ENCODE measurements at regions not wholly inside any gene's neighbourhood (a gene's known extent, or its start where the extent isn't known, plus 50 kb on each side); places are given as distances from the start of the nearest gene placed in this dataset.

DNA sequence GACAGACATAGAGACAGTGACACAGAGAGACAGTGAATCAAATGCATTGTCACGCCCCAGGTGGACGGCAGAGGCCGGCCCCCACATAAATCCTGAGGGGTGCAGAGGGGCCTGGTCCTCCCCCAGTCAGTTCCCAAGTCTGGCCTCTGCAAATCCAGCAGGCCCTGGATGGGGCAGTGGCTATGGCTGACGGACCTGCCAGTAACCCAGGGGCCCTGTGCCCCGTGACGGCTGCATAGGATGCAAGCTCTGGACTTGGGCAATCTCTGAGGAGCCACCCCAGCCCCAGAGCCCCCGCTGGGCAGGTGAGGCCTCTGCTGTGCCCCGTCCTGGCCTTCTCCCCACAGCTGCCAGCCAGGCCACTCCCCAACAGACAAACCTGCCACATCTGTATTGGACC lies 204.5 kb downstream of the BRD1 start:
- no peak for DNase-seq (ENCODE audit: low read depth in 3 of 3)

- no peak for DNase-seq (ENCODE audit: low read depth in 3 of 3)
Measured at GRCh38 chr22:49622241-49623105, 205.2 kb downstream of the BRD1 start.

GRCh38 chr22:49621601-49622210 lies 206.0 kb downstream of the BRD1 start:
- DNase-seq (ENCODE audit: low read depth in 3 of 3) = no peak

GRCh38 chr22:49620666-49621065 lies 207.0 kb downstream of the BRD1 start:
- no peak for DNase-seq (ENCODE audit: low read depth in 3 of 3)

DNA sequence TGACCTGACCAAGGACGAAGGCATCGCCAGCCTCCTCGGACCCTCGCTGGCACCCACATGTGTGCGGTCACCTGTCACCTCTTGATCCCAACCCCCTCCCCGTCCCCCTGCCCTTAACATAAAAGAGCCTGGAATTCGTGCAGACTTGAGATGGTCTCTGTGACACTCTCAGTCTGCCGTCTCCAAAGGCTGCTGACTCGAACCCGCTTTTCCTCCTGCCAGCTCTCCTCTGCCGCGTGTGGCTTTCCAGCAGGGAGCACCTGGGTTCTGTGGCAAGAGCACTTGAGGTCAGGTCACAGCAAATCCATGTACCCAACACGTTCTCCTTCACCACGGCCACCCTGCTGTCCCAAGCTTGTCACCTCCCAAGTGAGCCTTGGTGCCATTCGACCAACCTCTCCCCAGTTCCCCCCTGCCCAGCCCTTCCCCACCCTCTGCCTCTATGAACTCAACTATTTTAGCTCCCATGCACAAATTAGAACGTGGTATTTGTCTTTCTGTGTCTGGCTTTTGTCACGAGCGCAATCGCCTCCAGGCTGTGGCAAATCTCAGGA lies 207.6 kb downstream of the BRD1 start:
- no peak for DNase-seq (ENCODE audit: low read depth in 3 of 3)

GRCh38 chr22:49619301-49619700 lies 208.4 kb downstream of the BRD1 start:
- no peak for DNase-seq (ENCODE audit: low read depth in 3 of 3)

DNA sequence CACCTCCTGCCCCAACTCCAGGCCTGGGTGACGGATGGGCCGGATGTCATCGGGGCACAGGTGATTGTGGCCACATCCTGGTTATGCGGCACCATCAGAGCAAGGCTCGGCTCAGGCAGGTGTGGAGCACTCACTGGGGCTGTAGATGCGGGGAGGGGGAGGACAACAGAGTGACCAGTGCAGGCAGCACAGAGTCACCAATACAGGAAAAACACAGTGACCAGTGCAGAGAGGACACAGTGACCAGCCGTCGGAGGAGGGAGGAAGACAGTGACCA lies 209.1 kb downstream of the BRD1 start:
- no peak for DNase-seq (ENCODE audit: low read depth in 3 of 3)

GRCh38 chr22:49617866-49618676 lies 209.6 kb downstream of the BRD1 start:
- DNase-seq (ENCODE audit: low read depth in 3 of 3) = no peak

GRCh38 chr22:49617264-49617663 lies 210.4 kb downstream of the BRD1 start:
- no peak for DNase-seq (ENCODE audit: low read depth in 3 of 3)

- no peak for DNase-seq (ENCODE audit: low read depth in 3 of 3)
Measured at GRCh38 chr22:49616356-49617231, 211.1 kb downstream of the BRD1 start.

DNA sequence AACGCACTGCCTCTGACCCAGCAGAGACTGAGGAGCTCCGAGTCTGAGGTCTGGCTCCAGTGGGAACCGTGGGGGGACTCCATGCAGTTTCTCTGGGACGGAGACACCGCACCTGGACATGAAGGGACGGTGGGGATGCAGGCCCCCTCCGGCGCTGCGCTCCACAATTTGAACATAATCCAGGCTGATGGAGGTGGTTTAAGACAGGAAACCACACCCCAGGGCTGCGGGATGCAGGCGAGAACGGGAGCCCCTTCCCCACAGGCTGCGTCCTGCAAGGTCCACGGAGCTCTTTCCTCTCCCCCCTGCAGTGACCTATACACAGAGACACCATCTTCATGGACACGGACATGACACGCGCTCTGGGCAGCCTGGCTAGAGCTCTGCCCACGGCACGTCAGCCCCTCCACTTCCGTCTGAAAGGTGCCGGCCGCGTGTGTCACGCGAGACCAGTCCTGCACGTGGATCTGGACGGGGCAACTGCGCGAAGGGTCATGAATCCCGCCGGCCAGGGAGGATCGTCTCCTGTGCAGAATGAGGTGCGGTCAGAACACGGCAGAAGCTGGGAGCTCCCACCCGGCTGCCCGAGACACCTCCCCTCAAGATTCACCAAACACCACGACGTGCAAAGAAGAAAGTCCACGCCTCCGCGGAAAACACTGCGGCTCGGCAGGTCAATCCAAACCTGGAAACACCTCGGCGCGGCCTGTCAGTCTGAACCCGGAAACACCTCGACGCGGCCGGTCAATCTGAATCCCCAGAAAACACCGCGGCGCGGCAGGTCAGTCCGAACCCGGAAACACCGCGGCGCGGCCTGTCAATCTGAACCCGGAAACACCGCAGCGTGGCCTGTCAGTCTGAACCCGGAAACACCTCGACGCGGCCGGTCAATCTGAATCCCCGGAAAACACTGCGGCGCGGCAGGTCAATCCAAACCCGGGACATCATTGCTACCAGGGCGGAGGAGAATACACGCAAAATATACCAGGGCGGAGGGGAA lies 212.4 kb downstream of the BRD1 start:
- DNase-seq (ENCODE audit: low read depth in 3 of 3) = no peak

GRCh38 chr22:49613511-49614270 lies 214.0 kb downstream of the BRD1 start:
- no peak for DNase-seq (ENCODE audit: low read depth in 3 of 3)

- no peak for DNase-seq (ENCODE audit: low read depth in 3 of 3)
Measured at GRCh38 chr22:49613108-49613507, 214.6 kb downstream of the BRD1 start.

DNA sequence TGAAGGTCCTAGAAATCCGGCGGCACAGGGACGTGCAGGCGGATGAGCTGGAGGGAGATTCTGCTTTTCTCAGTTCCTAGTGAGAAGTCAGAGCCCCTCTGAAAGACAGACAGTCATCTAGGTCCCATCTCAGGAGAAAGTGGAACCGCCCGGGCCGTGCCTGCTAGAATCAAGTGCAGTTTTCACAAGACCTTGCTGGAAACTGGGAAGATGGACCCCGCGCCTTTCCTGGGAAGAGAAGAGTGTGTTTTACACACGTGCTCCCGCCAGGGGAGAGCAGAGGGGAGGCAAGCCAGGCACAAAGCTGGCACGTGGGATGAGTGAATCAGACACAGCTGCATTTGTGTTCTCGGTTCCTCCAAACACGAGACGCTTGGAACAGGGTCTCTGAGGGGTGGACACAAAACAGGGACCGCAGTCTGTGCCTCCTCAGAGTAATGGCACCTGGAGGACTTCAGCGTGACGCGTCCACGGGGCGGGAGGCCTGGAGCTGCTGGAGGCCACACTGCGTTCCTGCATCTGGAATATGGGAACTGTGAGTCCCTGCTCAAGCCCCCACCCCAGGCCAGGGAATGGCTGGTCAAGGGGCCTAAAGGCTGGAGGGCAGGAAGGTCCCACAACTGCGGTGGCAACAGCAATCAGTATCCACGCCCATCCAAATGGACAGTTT lies 218.3 kb downstream of the BRD1 start:
- no peak for DNase-seq (ENCODE audit: low read depth in 3 of 3)

DNA sequence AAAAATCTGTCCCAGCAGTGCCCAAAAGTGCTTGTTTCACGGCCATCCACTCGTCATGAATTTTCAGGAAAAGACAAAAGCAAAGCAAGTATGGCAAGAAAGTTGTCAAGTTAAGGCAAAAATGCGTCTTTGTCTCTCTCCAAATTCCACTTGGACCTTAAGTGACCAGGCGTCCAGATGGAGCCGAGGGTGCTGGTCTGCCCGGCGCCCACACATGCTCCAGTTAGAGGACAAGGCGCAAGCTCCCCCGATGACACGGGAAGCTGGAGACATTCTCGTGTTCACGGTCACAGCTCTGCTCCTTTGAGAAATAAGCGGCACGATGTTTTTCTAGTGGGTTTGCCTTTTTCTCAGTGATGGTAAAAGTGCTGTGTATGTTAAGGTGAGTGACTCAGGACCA lies 219.0 kb downstream of the BRD1 start:
- no peak for DNase-seq (ENCODE audit: low read depth in 3 of 3)

- no peak for DNase-seq (ENCODE audit: low read depth in 3 of 3)
Measured at GRCh38 chr22:49608228-49608627, 219.4 kb downstream of the BRD1 start.

DNA sequence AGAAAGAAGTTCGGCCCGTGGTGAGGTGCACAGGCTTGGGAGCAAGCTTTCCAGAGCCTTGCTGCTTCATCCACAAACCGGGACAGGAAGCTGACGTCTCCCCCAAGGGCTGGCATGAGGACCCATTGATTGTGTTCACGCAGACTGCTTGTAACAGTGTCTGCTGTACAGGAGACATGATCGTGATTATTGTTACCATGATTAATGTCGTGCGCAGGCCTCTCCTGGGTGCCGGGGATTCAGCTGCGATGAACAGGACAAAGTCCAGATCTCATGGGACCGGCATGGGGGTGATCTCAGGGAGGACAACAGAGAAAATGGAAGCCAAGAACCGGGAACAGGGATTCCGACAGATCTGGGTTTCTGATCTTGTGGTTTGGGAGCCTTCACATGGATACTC lies 219.9 kb downstream of the BRD1 start:
- no peak for DNase-seq (ENCODE audit: low read depth in 3 of 3)

- no peak for DNase-seq (ENCODE audit: low read depth in 3 of 3)
Measured at GRCh38 chr22:49606562-49607290, 220.9 kb downstream of the BRD1 start.
